ENCODE measurements at regions not wholly inside any gene's neighbourhood (a gene's known extent, or its start where the extent isn't known, plus 50 kb on each side); places are given as distances from the start of the nearest gene placed in this dataset.

DNA sequence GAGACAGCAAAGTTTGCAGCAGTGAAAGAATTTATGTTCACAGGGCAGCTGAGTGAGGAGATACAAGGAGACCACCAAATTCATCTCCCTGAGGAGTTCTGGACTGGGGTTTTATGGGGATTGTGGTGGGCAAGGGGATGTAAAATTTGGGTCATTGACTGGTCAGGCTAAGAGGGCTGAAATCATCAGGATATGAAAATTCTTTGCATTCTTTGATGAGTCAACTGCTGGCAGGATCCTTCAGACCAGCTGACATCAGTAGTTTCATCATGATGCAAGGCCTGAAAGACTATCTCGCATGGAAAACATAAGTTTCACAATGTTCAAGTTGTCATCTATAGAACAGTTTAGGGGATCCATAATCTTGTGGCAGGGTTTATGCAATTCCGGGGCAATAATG lies 869.5 kb upstream of the PCDH9 start:
- no peak for DNase-seq
- intact Hi-C loops (cut with DNase I) = no loop called here
- H3K36me3 ChIP-seq = no peaks in the 10 kb centered on the region
- WGBS, 2 donors = 88 to 92% methylated on average over 2 of the region's 2 CpGs
- H3K9me3 ChIP-seq = no peaks in the 10 kb centered on the region
- TF ChIP-seq, protein P1, sequence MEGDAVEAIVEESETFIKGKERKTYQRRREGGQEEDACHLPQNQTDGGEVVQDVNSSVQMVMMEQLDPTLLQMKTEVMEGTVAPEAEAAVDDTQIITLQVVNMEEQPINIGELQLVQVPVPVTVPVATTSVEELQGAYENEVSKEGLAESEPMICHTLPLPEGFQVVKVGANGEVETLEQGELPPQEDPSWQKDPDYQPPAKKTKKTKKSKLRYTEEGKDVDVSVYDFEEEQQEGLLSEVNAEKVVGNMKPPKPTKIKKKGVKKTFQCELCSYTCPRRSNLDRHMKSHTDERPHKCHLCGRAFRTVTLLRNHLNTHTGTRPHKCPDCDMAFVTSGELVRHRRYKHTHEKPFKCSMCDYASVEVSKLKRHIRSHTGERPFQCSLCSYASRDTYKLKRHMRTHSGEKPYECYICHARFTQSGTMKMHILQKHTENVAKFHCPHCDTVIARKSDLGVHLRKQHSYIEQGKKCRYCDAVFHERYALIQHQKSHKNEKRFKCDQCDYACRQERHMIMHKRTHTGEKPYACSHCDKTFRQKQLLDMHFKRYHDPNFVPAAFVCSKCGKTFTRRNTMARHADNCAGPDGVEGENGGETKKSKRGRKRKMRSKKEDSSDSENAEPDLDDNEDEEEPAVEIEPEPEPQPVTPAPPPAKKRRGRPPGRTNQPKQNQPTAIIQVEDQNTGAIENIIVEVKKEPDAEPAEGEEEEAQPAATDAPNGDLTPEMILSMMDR (IDR thresholded peaks at IDR 0.05) = no peak
- TF ChIP-seq POLR2A (IDR thresholded peaks at IDR 0.05) = no peak
- H3K27ac ChIP-seq = no peak overlapping the region
- H3K27me3 ChIP-seq = no peaks in the 10 kb centered on the region
- H3K4me3 ChIP-seq (replicated peaks in 1 of 3) = no peak overlapping the region
- no peaks in the 10 kb centered on the region for H3K4me1 ChIP-seq

DNA sequence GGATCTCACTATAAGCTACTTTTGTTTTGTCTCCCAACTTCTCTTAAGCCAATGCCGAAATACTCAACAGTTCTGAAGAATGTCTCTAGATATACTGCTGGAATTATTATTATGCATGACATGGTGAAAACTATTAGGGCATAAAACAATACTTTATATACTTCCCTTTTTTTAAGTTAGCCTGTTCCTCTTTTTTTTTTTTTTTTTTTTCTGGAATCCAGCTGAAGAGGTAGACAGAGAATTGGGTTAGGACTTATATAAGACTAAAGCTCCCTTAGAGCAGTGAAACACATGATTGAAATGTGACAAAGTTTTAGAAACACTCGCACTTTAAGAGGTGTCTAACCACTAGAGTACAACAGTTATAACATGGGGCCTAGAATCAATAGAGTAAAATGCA lies 850.9 kb upstream of the PCDH9 start:
- no peak overlapping the region for H3K4me3 ChIP-seq (replicated peaks in 1 of 3)
- no peak overlapping the region for H3K27ac ChIP-seq
- intact Hi-C loops (cut with DNase I) = no loop called here
- DNase-seq = no peak
- no peaks in the 10 kb centered on the region for H3K36me3 ChIP-seq
- no peaks in the 10 kb centered on the region for H3K27me3 ChIP-seq
- WGBS, 2 donors = 73 to 84% methylated on average over 2 of the region's 2 CpGs
- H3K9me3 ChIP-seq = no peaks in the 10 kb centered on the region
- TF ChIP-seq, protein P1 (IDR thresholded peaks at IDR 0.05) = no peak
- no peak for TF ChIP-seq POLR2A (IDR thresholded peaks at IDR 0.05)
- no peaks in the 10 kb centered on the region for H3K4me1 ChIP-seq

DNA sequence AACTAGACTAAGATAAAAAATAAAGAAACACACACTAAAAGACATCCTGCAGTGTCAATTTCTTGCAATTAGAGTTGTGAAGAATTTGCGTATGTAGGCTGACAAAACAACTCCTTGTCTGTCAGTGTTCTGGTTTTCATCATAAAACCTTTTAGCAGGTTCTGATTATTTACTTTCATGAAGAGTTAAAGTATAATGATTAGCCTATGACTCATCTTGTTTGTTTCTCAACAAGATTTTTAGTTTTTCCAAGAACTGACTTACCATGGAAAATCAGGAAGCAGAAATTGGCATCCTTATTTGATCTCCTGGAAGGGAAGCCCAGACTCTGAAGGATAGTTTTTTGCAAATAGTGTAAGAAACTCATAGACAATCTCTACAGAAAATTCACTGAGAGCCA lies 848.7 kb upstream of the PCDH9 start:
- Histone ChIP-seq H3K36me3 (no peaks in the 10 kb centered on the region), H3K27me3 (no peaks in the 10 kb centered on the region), H3K9me3 (no peaks in the 10 kb centered on the region), H3K4me3 (replicated peaks in 1 of 3) (no peak overlapping the region), H3K4me1 (no peaks in the 10 kb centered on the region), H3K27ac (no peak overlapping the region)
- 84% methylated on average over 1 of the region's 1 CpG for WGBS, 2 donors
- no peak for TF ChIP-seq POLR2A (IDR thresholded peaks at IDR 0.05)
- TF ChIP-seq, protein P1 (IDR thresholded peaks at IDR 0.05) = no peak
- intact Hi-C loops (cut with DNase I) = no loop called here
- no peak for DNase-seq

DNA sequence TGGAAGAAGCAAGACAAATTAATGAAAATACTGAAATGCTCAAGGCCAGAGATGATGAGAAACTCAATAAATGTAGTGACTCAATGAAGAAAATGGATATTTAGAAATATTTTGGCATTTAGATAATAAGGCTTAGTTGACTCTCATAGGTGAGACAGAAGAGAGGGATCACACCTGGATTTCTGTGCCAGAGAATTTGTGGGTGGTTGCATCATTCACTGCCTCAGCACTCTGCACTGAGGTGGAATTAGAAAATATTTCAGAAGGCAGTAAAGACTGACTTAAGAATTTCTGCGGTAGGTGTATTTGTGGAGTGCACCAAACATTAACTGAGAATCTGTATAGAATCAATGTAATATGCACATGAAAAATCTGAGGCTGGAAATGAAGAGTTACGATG lies 848.3 kb upstream of the PCDH9 start:
- intact Hi-C loops (cut with DNase I) = no loop called here
- H3K36me3 ChIP-seq = no peaks in the 10 kb centered on the region
- no peak overlapping the region for H3K27ac ChIP-seq
- DNase-seq = no peak
- no peaks in the 10 kb centered on the region for H3K4me1 ChIP-seq
- H3K27me3 ChIP-seq = no peaks in the 10 kb centered on the region
- no peak for TF ChIP-seq POLR2A (IDR thresholded peaks at IDR 0.05)
- TF ChIP-seq, protein P1 (IDR thresholded peaks at IDR 0.05) = no peak
- 86 to 95% methylated on average over 2 of the region's 2 CpGs for WGBS, 2 donors
- no peaks in the 10 kb centered on the region for H3K9me3 ChIP-seq
- no peak overlapping the region for H3K4me3 ChIP-seq (replicated peaks in 1 of 3)

DNA sequence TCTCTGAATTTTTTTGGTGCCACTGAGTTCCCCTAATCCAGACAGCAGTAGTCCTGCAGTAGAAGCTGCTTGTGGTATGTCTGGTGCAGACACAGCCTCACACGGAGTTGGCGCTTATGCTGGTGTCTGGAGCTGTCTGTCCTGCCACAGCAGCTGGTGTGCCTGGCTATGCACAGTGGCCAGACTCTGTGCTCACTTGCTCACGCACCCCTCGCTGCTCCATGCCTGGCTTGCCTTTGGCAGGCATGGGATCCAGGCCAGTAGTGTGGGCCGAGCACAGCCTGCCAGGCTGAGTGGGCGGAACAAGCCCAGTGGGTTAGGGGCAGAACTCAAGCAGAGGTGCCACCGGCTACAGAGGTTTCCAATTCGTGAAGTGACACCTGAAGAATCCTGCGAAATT lies 845.9 kb upstream of the PCDH9 start:
- TF ChIP-seq, protein P1 (IDR thresholded peaks at IDR 0.05) = no peak
- TF ChIP-seq POLR2A (IDR thresholded peaks at IDR 0.05) = no peak
- Histone ChIP-seq H3K4me1 (no peaks in the 10 kb centered on the region), H3K4me3 (replicated peaks in 1 of 3) (no peak overlapping the region), H3K36me3 (no peaks in the 10 kb centered on the region), H3K9me3 (no peaks in the 10 kb centered on the region), H3K27ac (no peak overlapping the region), H3K27me3 (no peaks in the 10 kb centered on the region)
- intact Hi-C loops (cut with DNase I) = no loop called here
- no peak for DNase-seq
- 88 to 91% methylated on average over 7 to 9 of the region's 9 CpGs for WGBS, 2 donors
